Hindlimb muscle (tissue), 1 donor: ENCODE measurements at regions not wholly inside any gene's neighbourhood (a gene's known extent, or its start where the extent isn't known, plus 50 kb on each side); places are given as distances from the start of the nearest gene placed in this dataset.

Source experiments
- DNase-seq: peaks from one replicate; pipeline ENCODE4 v3.0.0-alpha.2; 2013

GRCh38 chr13:27370305-27370872 is 54.0 kb upstream of the GTF3A start:
- DNase-seq, result no peak

DNA sequence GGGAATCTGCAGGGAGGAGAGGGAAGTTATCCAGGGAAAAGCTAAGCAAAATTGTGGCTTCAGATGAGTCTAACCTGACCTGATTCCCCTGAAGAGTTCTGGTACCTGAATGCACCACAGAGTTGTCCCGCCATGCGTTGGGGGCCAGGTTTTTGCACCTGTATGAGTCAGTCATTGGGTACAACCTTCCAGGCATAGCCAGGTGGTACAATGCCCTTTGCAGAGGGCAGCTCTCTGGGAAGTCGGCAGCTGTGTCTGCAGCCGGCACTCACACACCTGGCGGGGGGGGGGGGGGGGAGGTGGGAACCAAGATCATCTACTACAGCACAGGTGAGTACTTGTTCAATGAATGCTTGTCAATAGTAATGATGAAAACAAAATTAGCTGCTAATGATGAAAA is 52.5 kb upstream of the GTF3A start:
- no peak for DNase-seq

- DNase-seq, result no peak
Observed at GRCh38 chr13:27372896-27373295, 51.5 kb upstream of the GTF3A start.

- no peak for DNase-seq
Observed at GRCh38 chr13:27374126-27374613, 50.2 kb upstream of the GTF3A start.
